H9 (cell line): ENCODE measurements at regions not wholly inside any gene's neighbourhood (a gene's known extent, or its start where the extent isn't known, plus 50 kb on each side); places are given as distances from the start of the nearest gene placed in this dataset.

ENCODE experiments used
- DNase-seq: peaks from one replicate; pipeline ENCODE4 v3.0.0-alpha.2; 2017
- H2AFZ ChIP-seq: one replicate; pipeline ENCODE4 v1.6.1; 2013; ENCODE audit warnings: mild to moderate bottlenecking, low read length, control low read depth, moderate library complexity
- H2AK5ac ChIP-seq: 2 replicates; pipeline ENCODE4 v1.6.1; 2013; ENCODE audit warnings: low read length, control low read depth, mixed read lengths; ENCODE audit not compliant: insufficient read length
- H2BK120ac ChIP-seq: one replicate; pipeline ENCODE4 v1.6.1; 2013; ENCODE audit warnings: low read depth, mild to moderate bottlenecking, low read length, control low read depth, inconsistent platforms; ENCODE audit not compliant: poor library complexity, severe bottlenecking
- H2BK12ac ChIP-seq: 2 replicates; pipeline ENCODE4 v1.6.1; 2013; ENCODE audit warnings: low read length, control low read depth, mixed read lengths, low read depth; ENCODE audit not compliant: insufficient read length
- H2BK15ac ChIP-seq: 2 replicates; pipeline ENCODE4 v1.6.1; 2013; ENCODE audit warnings: low read depth, low read length, control low read depth
- H2BK20ac ChIP-seq: one replicate; pipeline ENCODE4 v1.6.1; 2013; ENCODE audit warnings: low read depth, mild to moderate bottlenecking, low read length, control low read depth, inconsistent platforms; ENCODE audit not compliant: poor library complexity, severe bottlenecking
- H2BK5ac ChIP-seq: 2 replicates; pipeline ENCODE4 v1.6.1; 2013; ENCODE audit warnings: low read length, control low read depth, mixed read lengths; ENCODE audit not compliant: insufficient read length
- H3K14ac ChIP-seq: 2 replicates; pipeline ENCODE4 v1.6.1; 2013; ENCODE audit warnings: low read length, control low read depth; ENCODE audit not compliant: insufficient read depth
- H3K18ac ChIP-seq: 2 replicates; pipeline ENCODE4 v1.6.1; 2013; ENCODE audit warnings: low read depth, mild to moderate bottlenecking, mixed read lengths, low read length, control low read depth; ENCODE audit not compliant: insufficient read length
- H3K23ac ChIP-seq: 2 replicates; pipeline ENCODE4 v1.6.1; 2013; ENCODE audit warnings: low read length, control low read depth, mixed read lengths, low read depth; ENCODE audit not compliant: insufficient read length
- H3K23me2 ChIP-seq: 2 replicates; pipeline ENCODE4 v1.6.1; 2013; ENCODE audit warnings: low read depth, mild to moderate bottlenecking, mixed read lengths, low read length, control low read depth; ENCODE audit not compliant: insufficient read length, poor library complexity, severe bottlenecking
- H3K27ac ChIP-seq: 2 replicates; pipeline ENCODE4 v1.5.1; 2013; ENCODE audit warnings: low read length, control low read depth, mixed read lengths, low read depth; ENCODE audit not compliant: insufficient read length
- H3K27me3 ChIP-seq: 2 replicates; pipeline ENCODE4 v1.6.1; 2013; ENCODE audit warnings: low read length, control low read depth, inconsistent platforms; ENCODE audit not compliant: insufficient read depth
- H3K4ac ChIP-seq: 2 replicates; pipeline ENCODE4 v1.6.1; 2013; ENCODE audit warnings: low read depth, mild to moderate bottlenecking, control low read depth, inconsistent platforms, low read length, moderate library complexity
- H3K4me1 ChIP-seq: 2 replicates; pipeline ENCODE4 v1.6.1; 2013; ENCODE audit warnings: low read length, control low read depth, inconsistent platforms; ENCODE audit not compliant: insufficient read depth
- H3K4me2 ChIP-seq: 2 replicates; pipeline ENCODE4 v1.6.1; 2013; ENCODE audit warnings: low read length, control low read depth, mixed read lengths; ENCODE audit not compliant: insufficient read length, insufficient read depth
- H3K56ac ChIP-seq: 2 replicates; pipeline ENCODE4 v1.6.1; 2013; ENCODE audit warnings: low read depth, mild to moderate bottlenecking, mixed read lengths, low read length, control low read depth; ENCODE audit not compliant: insufficient read length
- H3K79me1 ChIP-seq: 2 replicates; pipeline ENCODE4 v1.6.1; 2013; ENCODE audit warnings: low read depth, mild to moderate bottlenecking, moderate library complexity, low read length, control low read depth, inconsistent platforms; ENCODE audit not compliant: insufficient read depth, poor library complexity, severe bottlenecking
- H3K79me2 ChIP-seq: 2 replicates; pipeline ENCODE4 v1.6.1; 2013; ENCODE audit warnings: low read length, control low read depth, inconsistent platforms; ENCODE audit not compliant: insufficient read depth
- H3K9ac ChIP-seq: 2 replicates; pipeline ENCODE4 v1.6.1; 2013; ENCODE audit warnings: low read length, control low read depth, mixed read lengths; ENCODE audit not compliant: insufficient read length; ENCODE audit errors: extremely low read depth
- H3K9me3 ChIP-seq: one replicate; pipeline ENCODE4 v1.6.1; 2013; ENCODE audit warnings: low read depth, low read length, inconsistent platforms; ENCODE audit not compliant: control insufficient read depth
- H3T11ph ChIP-seq: one replicate; pipeline ENCODE4 v1.6.1; 2013; ENCODE audit warnings: mild to moderate bottlenecking, low read length, control low read depth, inconsistent platforms
- H4K20me1 ChIP-seq: one replicate; pipeline ENCODE4 v1.6.1; 2013; ENCODE audit not compliant: control insufficient read depth, insufficient read length, insufficient read depth
- H4K5ac ChIP-seq: 2 replicates; pipeline ENCODE4 v1.6.1; 2013; ENCODE audit warnings: low read depth, mild to moderate bottlenecking, mixed read lengths, low read length, control low read depth; ENCODE audit not compliant: insufficient read length
- H4K8ac ChIP-seq: replicated peaks from 2 replicates; pipeline ENCODE4 v1.6.1; 2013; ENCODE audit warnings: low read length, control low read depth, mixed read lengths, low read depth; ENCODE audit not compliant: insufficient read length
- H4K91ac ChIP-seq: 2 replicates; pipeline ENCODE4 v1.6.1; 2013; ENCODE audit warnings: low read depth, mild to moderate bottlenecking, moderate library complexity, mixed read lengths, low read length, control low read depth; ENCODE audit not compliant: insufficient read length
- H3K27ac Mint-ChIP-seq, 3 experiments: 2 replicates in 2 of 3; 3 replicates in 1 of 3; pipeline ENCODE4 v1.8.0; 2020 to 2021; ENCODE audit warnings: mixed read lengths in 3 of 3, mild to moderate bottlenecking in 1 of 3, moderate library complexity in 1 of 3
- H3K27me3 Mint-ChIP-seq: 2 replicates; pipeline ENCODE4 v1.8.0; 2021; ENCODE audit warnings: low read depth, mild to moderate bottlenecking, moderate library complexity, mixed read lengths
- H3K36me3 Mint-ChIP-seq, 3 experiments: 2 replicates in 2 of 3; 3 replicates in 1 of 3; pipeline ENCODE4 v1.8.0; 2020 to 2021; ENCODE audit warnings: low read depth in 3 of 3, mixed read lengths in 3 of 3; ENCODE audit not compliant: insufficient read depth in 1 of 3
- H3K4me1 Mint-ChIP-seq, 2 experiments: 2 replicates each; pipeline ENCODE4 v1.8.0; 2020; ENCODE audit warnings: mixed read lengths in 2 of 2
- H3K4me3 Mint-ChIP-seq, 2 experiments: 2 replicates in 1 of 2; 3 replicates in 1 of 2; pipeline ENCODE4 v1.8.0; 2020 to 2021; ENCODE audit warnings: mild to moderate bottlenecking in 2 of 2, mixed read lengths in 2 of 2, moderate library complexity in 1 of 2
- H3K9me3 Mint-ChIP-seq, 2 experiments: 2 replicates in 1 of 2; 3 replicates in 1 of 2; pipeline ENCODE4 v1.8.0; 2020; ENCODE audit warnings: mild to moderate bottlenecking in 2 of 2, mixed read lengths in 2 of 2, moderate library complexity in 1 of 2
- CTCF ChIP-seq: fragments of 200-600 bp; sonication (generic); conservative IDR thresholded peaks from 3 replicates; pipeline ENCODE4 v1.8.0; 2021; ENCODE audit warnings: antibody characterized with exemption, mild to moderate bottlenecking
- WGBS: extraction: QIAGEN DNeasy Blood & Tissue Kit; methylation state at CpG from one replicate; pipeline ENCODE4 v1.1.7; 2013; ENCODE audit warnings: missing lambda C conversion rate, low lambda C conversion rate, mixed read lengths; ENCODE audit not compliant: insufficient read length; ENCODE audit errors: extremely low coverage; 5-methylcytosine and 5-hydroxymethylcytosine counted together

- H3K18ac ChIP-seq, result no peak overlapping the region
- H4K5ac ChIP-seq, result no peak overlapping the region
- no peak overlapping the region for H2AFZ ChIP-seq
- no peak overlapping the region for H4K8ac ChIP-seq
- H3K14ac ChIP-seq, result no peak overlapping the region
- Mint-ChIP-seq H3K4me1 (peaks cover 22 to 27% of the 10 kb centered on the region in 2 experiments), H3K36me3 (no peaks in the 10 kb centered on the region), H3K27ac (no peak overlapping the region; a peak in 2 of 7 replicates), H3K9me3 (no peaks in the 10 kb centered on the region; a peak in 1 of 5 replicates), H3K4me3 (no peak overlapping the region), H3K27me3 (no peaks in the 10 kb centered on the region; the same call in 1 of the 2 replicates)
- H2AK5ac ChIP-seq, result no peak overlapping the region
- H2BK20ac ChIP-seq, result no peak overlapping the region
- no peak overlapping the region for H4K91ac ChIP-seq
- no peaks in the 10 kb centered on the region for H4K20me1 ChIP-seq
- no peak overlapping the region for H3K9ac ChIP-seq
- no peaks in the 10 kb centered on the region for H3K27me3 ChIP-seq
- H3K4ac ChIP-seq, result no peak overlapping the region
- no peaks in the 10 kb centered on the region for H3K23me2 ChIP-seq
- H3K56ac ChIP-seq, result no peak overlapping the region
- no peaks in the 10 kb centered on the region for H3K79me1 ChIP-seq
- H2BK15ac ChIP-seq, result no peak overlapping the region
- H3K79me2 ChIP-seq, result no peaks in the 10 kb centered on the region
- no peak for DNase-seq
- H2BK5ac ChIP-seq, result no peak overlapping the region
- TF ChIP-seq CTCF, result no peak
- H3K4me1 ChIP-seq, result peaks cover 2% of the 10 kb centered on the region; the same call in 1 of the 2 replicates
- H2BK12ac ChIP-seq, result no peak overlapping the region
- no peaks in the 10 kb centered on the region for H3K9me3 ChIP-seq
- no peak overlapping the region for H2BK120ac ChIP-seq
- no peak overlapping the region for H3K23ac ChIP-seq
- H3T11ph ChIP-seq, result no peak overlapping the region
- no CpG with 5 or more reads among the region's 4 CpGs for WGBS
- no peak overlapping the region for H3K27ac ChIP-seq
- H3K4me2 ChIP-seq, result no peak overlapping the region
These were observed 121.2 kb downstream of the BAMBI start for GRCh38 chr10:28798428-28798955.
